GM12874 (cell line): ENCODE measurements at regions not wholly inside any gene's neighbourhood (a gene's known extent, or its start where the extent isn't known, plus 50 kb on each side); places are given as distances from the start of the nearest gene placed in this dataset.

Experiments
- CTCF ChIP-seq: IDR thresholded peaks from 2 replicates; pipeline ENCODE4 v1.5.1; 2011; ENCODE audit warnings: low read depth, mild to moderate bottlenecking, control low read depth, low read length, moderate library complexity; ENCODE audit not compliant: insufficient read depth

GRCh38 chr13:105997581-105998550 lies 537.6 kb downstream of the EFNB2 start:
- no peak for TF ChIP-seq CTCF

- TF ChIP-seq CTCF = no peak
Measured at GRCh38 chr13:105996391-105997025, 539.0 kb downstream of the EFNB2 start.

GRCh38 chr13:105994340-105994739 lies 541.1 kb downstream of the EFNB2 start:
- no peak for TF ChIP-seq CTCF

- no peak for TF ChIP-seq CTCF
Measured at GRCh38 chr13:105991622-105992277, 543.7 kb downstream of the EFNB2 start.

- TF ChIP-seq CTCF = no peak
Measured at GRCh38 chr13:105991131-105991530, 544.3 kb downstream of the EFNB2 start.

- TF ChIP-seq CTCF = no peak
Measured at GRCh38 chr13:105990256-105990958, 545.1 kb downstream of the EFNB2 start.
